DMS153 treated with DMSO at 0.1 percent for 48 hours (cell line): ENCODE measurements at regions not wholly inside any gene's neighbourhood (a gene's known extent, or its start where the extent isn't known, plus 50 kb on each side); places are given as distances from the start of the nearest gene placed in this dataset.

Source experiments
- DNase-seq: peaks from one replicate; lab custom pipeline; 2025; ENCODE audit not compliant: unreplicated experiment; lab: John Stamatoyannopoulos, UW

GRCh38 chr9:105828171-105828570, 133.8 kb downstream of the TMEM38B start:
- DNase-seq: no peak

- no peak for DNase-seq
Measured at GRCh38 chr9:105828596-105829213, 134.4 kb downstream of the TMEM38B start.

GRCh38 chr9:105830461-105830860, 136.1 kb downstream of the TMEM38B start:
- no peak for DNase-seq

- no peak for DNase-seq
Measured at GRCh38 chr9:105832096-105832710, 137.9 kb downstream of the TMEM38B start.

- DNase-seq: no peak
Measured at GRCh38 chr9:105833271-105833975, 139.1 kb downstream of the TMEM38B start.

- DNase-seq: no peak
Measured at GRCh38 chr9:105834404-105834803, 140.1 kb downstream of the TMEM38B start.

GRCh38 chr9:105835721-105836120, 141.4 kb downstream of the TMEM38B start:
- DNase-seq: peak; percentile 8

GRCh38 chr9:105836936-105837660, 142.8 kb downstream of the TMEM38B start:
- no peak for DNase-seq

GRCh38 chr9:105841562-105841961, 147.2 kb downstream of the TMEM38B start:
- no peak for DNase-seq

- DNase-seq: peak; percentile 48
Measured at GRCh38 chr9:105842023-105842644, 147.8 kb downstream of the TMEM38B start.

GRCh38 chr9:105846825-105847224, 152.5 kb downstream of the TMEM38B start:
- DNase-seq: no peak

GRCh38 chr9:105850852-105851500, 156.6 kb downstream of the TMEM38B start:
- DNase-seq: no peak

GRCh38 chr9:105854026-105854782, 159.9 kb downstream of the TMEM38B start:
- no peak for DNase-seq

- DNase-seq: no peak
Measured at GRCh38 chr9:105854783-105855724, 160.7 kb downstream of the TMEM38B start.

GRCh38 chr9:105855987-105856386, 161.6 kb downstream of the TMEM38B start:
- no peak for DNase-seq

GRCh38 chr9:105858006-105858690, 163.8 kb downstream of the TMEM38B start:
- DNase-seq: no peak

- no peak for DNase-seq
Measured at GRCh38 chr9:105858877-105859276, 164.5 kb downstream of the TMEM38B start.

GRCh38 chr9:105859428-105860091, 165.2 kb downstream of the TMEM38B start:
- no peak for DNase-seq
